Astrocyte of the hippocampus (primary cell): ENCODE measurements at regions not wholly inside any gene's neighbourhood (a gene's known extent, or its start where the extent isn't known, plus 50 kb on each side); places are given as distances from the start of the nearest gene placed in this dataset.
"Not testable (repeated sequence)": the region's sequence is repeated elsewhere in the genome, so short reads cannot be mapped to it uniquely, and the experiment has no call there.

Experiments
- DNase-seq: peaks from one replicate; pipeline ENCODE4 v3.0.0; 2011; ENCODE audit warnings: low read depth, low spot score

DNA sequence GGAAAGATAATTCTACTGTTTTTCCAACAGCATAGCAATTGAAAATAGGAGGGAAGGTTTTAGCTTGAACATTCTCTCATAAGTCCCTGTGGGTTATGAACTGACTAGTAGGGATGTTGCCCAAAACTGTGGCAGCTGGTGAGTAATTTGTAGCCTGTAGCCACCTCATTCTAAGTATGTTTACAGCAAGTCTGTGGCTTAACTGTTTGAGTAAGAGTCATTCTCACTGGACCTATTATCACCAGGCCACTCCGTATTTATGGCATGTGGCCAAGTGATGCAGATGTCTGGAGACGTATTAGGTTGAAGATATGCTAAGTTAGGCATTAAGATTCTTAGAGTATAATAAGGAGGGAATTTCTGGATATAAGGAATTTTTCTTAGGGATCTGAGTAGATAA is 458.3 kb downstream of the ETNK1 start:
- peak; percentile 80 for DNase-seq

DNA sequence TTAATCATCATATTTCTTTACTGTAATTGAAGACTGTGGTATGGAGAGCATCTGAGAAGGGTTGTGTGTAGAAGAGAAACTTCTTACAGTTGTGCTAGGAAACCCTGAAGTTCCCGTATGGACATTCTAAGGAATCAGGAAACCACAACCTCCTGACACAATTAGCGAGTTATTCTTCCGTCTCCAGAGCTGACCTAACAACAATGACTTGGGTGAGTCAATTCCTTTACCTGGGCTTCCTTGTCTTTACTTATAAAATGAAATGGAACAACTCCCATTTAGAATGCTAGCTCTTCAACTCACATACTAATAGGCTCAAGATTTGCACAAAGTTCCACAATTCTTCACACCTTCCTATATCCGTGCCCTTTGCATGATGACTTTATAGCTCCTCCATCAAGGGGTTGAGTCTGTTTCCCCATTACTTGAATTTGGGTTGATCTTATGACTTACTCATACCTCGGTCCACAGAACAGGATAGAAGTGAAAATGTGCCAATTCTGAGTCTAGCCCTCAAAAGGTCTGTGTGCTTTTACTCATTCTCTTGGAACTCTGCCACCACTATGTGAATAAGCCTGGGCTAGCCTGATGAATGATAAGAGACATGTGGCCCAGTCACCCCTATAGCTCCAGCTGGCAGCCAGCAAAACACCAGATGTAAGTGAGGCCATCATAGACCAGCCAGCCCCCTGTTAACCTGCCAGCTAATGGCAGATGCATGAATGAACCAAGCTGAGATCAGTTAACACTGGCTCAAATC is 459.4 kb downstream of the ETNK1 start:
- peak; percentile 86 for DNase-seq

DNA sequence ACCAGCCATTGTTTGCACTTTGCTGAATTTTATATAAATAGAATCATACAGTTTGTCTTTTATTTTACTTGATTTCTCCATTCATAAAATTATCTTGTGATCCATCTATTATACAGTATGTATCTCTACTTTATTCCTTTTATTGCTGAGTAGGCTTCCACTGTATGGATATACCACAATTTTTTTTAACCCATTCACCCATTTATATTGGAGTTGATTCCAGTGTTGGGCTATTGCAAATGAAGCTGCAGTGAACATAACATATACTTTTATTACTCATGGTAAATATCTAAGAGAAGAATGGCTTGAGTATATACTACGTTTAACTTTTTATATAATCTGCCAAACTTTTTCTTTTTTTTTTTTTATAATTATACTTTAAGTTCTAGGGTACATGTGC is 463.6 kb downstream of the ETNK1 start:
- no peak for DNase-seq

DNA sequence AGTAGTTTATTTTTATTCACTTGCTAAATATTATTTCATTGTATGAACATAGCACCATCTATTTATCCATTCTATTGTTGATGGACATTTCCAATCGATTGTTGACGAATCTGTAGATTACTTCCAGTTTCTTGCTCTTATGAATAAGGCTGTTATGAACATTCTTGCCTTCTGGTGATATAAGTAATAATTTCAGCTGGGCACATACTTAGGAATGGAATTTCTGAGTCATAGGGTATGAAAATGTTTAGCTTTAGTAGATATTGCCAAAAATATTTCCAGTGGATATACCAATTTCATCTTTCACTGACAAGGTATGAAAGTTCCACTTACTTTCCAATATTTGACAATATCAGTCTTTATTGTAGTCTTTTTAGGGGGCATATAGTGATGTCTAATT is 468.5 kb downstream of the ETNK1 start:
- DNase-seq: no peak

DNA sequence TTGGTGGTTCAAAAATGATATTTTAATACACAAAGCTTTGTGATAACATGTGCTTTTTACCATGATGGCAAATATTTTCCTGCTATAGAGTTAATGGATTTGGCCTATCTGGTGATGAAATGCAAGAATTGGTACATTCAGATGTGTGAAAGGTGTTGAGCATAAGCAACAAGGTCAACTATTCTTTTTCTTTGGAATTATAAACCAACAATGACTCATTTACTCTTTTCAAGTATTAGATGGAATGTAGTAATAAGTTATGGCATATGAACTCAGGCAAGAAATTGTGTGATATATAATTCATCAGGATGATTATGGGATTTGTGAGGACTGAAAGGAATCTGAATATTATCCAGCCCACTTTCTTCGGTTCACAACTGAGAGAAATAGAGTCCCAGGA is 471.4 kb downstream of the ETNK1 start:
- DNase-seq: no peak

DNA sequence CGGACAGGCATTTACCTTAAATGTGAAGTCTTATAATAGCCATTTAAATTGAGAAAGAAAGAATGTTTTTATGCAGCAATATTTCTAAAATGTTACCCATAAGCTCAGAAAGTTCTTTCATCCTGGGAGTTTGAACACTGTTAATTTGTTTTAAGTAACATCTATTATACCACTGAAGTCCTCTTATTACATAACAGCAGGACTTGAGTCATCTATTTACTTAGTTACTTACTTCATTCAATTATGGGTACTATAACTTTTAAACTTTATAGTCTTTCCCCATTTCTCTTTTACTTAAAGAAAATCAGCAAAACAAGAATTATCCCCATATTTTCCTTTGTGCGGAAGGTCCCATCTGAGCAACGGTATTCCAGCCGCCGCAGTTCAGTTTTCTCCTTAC is 473.1 kb downstream of the ETNK1 start:
- DNase-seq: no peak

DNA sequence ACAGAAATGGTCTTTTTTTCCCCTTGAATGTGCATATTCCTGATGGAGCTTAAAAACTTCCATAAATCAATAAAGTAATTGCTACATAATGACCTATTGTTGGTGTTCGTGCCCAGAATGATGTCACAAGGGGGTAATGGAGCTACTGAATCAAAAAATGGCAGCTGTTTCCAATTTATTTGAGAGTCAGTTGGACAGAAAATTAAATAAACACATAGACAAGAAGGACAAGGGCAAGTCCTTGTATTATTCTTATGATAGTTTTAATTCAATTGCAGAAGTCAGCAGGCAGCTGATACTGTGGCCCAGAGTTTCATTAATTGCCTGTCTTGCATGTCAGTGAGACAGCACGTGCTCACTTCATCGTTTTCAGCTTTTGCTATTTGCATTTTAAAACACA is 473.5 kb downstream of the ETNK1 start:
- no peak for DNase-seq

DNA sequence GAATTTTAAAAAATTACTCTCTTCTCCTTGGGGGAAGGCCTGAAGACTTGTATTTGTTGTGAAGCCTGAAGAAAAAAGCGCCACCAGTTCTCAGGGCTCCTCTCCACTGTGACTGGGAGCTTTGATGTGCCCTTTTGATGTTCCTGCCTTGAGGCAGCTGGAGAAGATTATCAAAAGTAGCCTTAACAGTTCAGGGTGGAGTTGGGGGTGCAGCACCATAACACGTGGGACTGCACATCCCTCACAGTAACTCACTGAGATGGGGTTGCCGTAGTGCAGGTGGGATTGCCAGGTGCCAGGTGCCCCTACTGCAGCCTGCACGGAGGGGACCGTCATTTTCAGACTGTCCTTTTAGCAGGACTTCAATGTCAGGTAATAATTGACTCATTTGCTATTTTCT is 474.1 kb downstream of the ETNK1 start:
- no peak for DNase-seq

DNA sequence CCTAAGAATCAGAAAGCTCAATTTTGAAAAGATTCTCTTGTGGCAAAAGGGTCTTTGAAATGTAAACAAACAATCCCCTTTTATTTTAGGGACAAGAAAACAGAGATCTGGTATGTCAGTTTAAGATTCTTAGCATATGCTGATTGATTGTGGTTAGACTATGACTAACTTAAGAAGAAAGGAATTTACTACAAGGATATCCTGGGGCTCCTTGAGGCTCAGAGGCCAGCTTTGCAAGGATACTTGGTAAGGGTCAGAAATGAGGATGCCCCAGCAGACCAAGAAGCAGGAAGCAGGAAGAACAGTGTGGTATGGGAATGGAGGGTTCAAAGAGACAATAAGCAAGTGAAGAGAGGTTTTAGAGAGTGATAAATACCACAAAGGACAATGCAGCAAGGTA is 474.6 kb downstream of the ETNK1 start:
- peak; percentile 28 for DNase-seq

DNA sequence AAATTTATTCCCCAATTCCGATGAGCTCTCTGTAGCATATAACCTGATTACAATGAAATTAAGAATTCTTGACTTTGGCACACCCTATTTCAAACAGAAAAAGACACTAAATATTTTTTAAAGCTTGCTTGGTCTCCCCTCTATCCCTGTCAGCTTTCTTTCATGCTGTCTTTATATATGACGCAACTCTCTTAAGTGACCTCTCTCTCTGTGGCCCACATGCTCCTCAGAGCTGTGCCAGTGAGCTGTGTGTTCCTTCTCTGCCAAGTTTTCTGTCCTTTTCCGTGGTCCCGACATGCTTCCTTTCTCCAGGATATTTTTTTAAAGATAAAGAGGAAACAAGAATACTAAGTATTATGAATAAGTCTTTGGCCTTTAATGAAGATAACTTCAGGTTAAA is 484.0 kb downstream of the ETNK1 start:
- DNase-seq: no peak

DNA sequence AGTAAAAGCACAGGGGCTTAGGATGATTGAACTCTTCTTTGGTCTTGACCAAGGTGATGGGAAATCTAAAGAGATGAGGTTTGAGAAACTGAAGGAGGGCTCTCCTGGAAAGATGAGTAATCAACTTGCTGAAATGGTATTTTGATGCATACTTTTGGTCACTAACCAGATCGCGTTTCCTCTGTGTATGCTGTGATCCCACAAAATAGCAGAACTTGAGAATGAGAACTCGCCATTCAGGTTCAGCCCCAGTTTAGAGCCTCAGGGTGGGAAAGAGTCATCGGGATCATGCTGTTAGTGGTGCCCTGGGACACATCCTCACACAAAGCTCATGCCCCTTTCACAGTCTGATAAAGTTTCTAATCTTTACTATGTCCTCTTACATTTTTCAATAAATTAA is 488.8 kb downstream of the ETNK1 start:
- DNase-seq: peak; percentile 53

DNA sequence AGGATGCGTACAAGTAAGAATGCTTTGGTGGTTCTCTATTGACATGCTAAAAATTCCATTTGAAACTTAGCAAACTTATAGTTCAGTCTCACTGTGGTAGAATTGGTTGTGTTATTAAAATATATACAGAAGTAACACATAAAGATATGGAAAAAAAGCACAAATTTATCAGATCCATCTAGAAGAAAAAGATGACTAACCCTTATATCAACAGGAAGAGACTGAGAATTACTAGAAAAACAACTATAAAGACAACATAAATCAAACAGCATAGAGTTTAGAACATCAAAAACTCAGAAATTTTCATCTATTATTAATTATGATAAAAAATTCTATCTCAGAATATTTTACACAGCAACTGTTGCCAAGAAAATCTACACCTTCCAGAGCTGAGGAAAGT is 491.0 kb downstream of the ETNK1 start:
- DNase-seq: no peak

DNA sequence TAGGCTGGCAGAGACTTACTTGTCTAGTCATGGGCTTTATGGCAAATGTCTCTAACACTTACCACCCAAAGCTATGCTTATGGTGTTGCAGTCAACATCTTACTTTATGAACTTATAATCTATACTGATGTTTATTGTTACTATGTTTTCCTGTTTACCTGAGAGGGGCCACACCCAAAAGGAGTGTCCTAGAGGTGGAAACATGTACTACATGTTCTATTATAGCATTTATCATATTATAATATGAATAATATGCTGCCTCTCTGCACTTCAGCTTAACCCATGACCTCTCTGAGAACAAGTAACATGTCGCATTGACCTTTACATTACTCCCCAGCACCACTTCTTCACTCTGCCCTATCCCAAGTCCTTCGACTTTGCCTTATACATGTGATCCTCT is 501.8 kb downstream of the ETNK1 start:
- no peak for DNase-seq

DNA sequence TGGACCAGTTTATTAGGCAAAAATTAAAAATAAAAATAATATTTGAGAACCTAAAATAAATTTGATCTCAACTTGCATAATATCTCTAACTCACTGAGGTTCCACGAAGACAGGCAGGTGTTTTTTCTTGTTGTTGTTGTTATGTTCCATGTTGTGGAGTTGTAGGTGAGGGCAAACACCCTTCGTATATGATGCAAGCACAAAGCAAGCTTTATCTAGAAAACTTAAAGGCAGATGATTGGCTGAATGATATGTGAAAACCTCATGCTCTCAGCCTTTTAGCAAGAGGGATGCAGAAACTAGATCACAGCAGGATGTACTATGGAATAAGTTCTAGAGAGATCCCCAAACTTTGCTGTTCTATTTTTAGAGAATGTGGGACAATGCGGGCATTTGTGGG is 502.7 kb downstream of the ETNK1 start:
- DNase-seq: no peak

DNA sequence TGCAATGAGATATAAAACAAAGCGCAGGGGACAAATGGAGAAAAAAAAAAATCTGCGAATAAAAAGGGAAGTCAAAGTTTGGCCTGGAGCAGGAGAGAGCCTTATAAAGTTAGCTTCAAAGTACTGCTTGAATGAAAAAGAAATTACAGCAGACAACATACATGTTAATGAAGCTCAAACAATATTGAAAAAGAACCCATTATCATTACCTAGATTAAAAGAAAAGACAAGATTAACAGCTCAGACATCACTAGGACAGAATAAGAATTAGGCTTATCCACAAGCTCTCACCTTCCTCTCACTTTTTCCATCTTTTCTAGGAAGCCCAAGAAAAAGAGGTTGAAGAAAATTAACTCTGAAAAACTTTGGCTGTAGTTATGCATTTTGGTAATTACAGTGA is 503.5 kb downstream of the ETNK1 start:
- DNase-seq: no peak

DNA sequence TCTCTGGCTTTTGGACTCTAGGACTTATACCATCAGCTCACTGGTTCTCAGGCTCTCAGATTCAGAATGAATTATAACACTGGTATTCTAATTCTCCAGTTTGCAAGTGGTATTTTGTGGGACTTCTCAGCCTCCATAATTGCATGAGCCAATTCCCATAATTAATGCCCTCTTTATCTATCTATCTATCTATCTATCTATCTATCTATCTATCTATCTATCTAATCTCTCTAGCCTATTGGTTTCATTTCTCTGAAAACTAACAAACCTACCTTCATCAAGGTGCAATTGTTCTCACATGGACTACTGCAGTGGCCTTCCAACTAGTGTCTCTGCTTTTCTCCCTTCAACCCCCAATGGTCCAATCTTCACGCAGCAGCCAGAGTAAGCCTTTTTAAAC is 507.4 kb downstream of the ETNK1 start:
- no peak for DNase-seq

DNA sequence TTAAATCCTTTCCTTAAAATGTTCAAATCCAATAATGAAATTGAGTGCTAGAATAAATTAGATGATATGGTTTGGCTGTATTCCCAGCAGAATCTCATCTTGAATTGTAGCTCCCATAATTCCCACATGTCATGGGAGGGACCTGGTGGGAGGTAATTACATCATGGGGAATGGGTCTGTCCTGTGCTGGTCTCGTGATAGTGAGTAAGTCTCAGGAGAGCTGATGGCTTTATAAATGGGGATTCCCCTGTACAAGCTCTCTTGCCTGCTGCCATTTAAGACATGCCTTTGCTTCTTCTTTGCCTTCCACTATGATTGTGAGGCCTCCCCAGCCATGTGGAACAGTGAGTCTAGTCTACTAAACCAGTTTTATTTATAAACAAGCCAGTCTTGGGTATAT is 508.5 kb downstream of the ETNK1 start:
- no peak for DNase-seq

DNA sequence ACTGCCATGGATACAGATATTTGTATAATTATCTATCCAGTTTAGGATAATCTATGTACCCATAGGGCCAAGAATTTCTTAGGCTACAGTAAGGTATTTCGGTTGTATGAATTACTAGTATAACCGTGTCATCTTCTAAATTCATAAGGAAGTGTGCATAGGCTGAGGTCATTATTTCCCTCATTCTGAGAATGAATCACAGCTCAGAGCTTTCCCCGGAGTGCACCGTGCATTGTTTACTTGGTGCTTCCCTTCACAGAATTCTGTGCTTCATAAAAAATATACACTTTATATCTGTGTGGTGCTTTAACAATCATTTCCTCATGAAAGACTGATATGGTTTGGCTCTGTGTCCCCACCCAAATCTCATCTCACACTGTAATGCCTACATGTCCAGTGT is 514.1 kb downstream of the ETNK1 start:
- peak; percentile 38 for DNase-seq

DNA sequence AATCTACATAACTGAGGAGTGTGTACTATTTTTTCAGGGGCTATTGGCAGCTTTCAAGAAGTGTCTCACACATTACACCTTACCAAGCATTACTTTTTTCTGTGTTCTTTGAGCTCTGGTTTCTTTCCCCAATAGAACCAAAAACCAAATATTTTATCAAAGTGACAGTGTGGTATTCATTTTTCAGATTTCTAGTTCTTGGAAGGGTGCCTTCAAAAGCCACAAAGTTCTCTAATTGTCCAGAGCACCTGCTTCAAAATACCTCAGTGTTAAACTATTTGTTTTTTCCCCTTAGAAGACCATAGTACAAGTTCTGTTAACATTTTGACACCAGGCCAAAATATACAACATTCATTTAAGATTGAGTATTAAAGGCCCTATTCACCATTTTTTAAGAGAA is 515.7 kb downstream of the ETNK1 start:
- DNase-seq: peak; percentile 92

DNA sequence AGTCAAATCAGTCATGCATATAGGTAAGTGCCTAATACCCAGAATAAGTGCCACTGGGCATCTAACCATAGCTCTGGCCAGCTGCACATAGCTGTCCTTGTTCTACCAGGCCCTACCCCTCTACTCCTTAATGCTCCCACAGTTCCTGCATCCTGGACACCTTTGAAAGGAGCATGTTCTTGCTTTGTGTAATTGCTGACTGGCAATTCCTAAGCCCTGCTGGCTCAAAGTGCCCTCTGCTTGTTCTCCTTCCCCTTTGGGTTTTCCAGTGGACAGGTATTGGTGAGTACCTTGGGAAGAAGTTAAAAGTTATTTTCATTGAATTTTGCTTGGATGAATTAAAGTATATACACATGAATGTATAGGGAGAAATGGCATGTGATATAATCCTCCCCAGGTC is 516.4 kb downstream of the ETNK1 start:
- peak; percentile 31 for DNase-seq

DNA sequence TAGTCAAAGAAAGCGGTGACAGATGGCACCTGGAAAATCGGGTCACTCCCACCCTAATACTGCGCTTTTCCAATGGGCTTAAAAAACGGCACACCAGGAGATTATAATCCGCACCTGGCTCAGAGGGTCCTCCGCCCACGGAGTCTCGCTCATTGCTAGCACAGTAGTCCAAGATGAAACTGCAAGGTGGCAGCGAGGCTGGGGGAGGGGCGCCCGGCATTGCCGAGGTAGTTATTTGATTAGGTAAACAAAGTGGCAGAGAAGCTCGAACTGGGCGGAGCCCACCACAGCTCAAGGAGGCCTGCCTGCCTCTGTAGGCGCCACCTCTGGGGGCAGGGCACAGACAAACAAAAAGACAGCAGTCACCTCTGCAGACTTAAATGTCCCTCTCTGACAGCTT is 521.1 kb downstream of the ETNK1 start:
- DNase-seq: not testable (repeated sequence)

DNA sequence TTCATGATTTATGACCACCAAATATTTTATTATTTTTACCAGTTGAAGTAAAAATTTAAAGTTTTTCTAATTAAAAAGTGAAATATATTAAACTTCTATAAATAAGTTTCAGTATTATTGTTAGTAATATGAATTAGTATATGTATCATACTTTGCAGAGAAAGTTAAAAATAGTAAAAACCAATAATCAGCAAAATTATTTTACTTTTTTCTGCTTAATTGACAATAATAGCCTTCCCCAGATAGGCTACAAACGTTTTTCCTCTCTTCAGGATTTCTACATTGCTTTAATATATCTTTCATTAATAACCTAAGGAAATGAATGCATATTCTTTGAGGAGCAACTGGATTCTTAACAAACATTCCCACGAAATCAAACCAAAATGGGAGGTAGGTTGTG is 543.5 kb downstream of the ETNK1 start:
- no peak for DNase-seq

DNA sequence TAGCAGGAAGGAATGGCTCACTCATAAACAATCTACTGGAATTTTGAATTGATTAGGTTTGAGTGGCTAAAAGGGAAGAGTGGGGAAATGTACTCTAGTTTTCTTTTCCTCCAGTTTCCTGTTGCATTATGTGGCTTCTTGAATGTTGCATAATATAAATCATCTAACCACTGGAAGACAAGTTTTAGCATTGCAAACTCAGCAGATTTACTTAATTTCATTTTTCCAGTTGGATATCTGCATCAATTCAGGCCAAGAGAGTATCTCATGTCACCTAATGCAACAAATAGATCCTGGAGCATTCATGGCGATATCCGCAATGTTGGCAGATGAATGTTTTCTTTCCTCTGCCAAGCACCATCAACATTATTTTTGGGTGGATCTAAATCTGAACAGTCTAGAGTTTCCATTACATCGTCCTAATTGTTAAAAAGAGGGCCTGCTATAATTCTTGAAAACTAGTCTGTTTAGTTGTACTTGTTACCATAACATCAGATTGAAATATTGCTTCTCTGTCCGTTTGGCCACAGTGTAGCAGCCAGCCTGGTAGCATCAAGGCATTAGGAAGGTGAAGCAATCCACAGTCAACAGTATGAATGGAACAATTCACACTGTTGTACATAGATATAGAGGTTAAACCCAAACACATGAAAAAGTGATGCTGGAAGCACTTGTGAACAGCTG is 544.2 kb downstream of the ETNK1 start:
- DNase-seq: no peak

DNA sequence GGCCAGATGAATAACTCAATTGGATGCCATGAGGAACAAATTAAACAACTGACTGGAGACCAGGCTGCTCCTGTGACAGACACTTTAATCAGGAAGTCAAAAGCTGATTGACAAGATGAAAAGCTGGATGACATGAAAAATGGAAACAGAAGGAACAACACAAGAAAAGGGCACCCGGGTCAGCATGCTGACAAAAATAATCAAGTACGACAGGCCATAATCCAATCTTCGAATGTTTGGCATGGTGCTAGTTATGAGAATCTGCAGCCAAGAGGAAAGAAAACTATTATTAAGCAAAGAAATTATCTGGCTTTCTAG is 544.7 kb downstream of the ETNK1 start:
- no peak for DNase-seq
